Choroid plexus epithelial cell (primary cell): ENCODE measurements at regions not wholly inside any gene's neighbourhood (a gene's known extent, or its start where the extent isn't known, plus 50 kb on each side); places are given as distances from the start of the nearest gene placed in this dataset.

Source experiments
- DNase-seq: peaks from one replicate; pipeline ENCODE4 v3.0.0-alpha.2; 2010; ENCODE audit warnings: low read depth
- H3K4me3 ChIP-seq: 2 replicates; pipeline ENCODE4 v1.5.1; 2011; ENCODE audit warnings: low read depth, mild to moderate bottlenecking, control low read depth, low read length, moderate library complexity
- TF ChIP-seq, protein P1 (sequence below): conservative IDR thresholded peaks from 2 replicates; pipeline ENCODE4 v1.5.1; 2011; ENCODE audit warnings: low read depth, mild to moderate bottlenecking, control low read depth, inconsistent platforms, low read length, moderate library complexity

- no peak overlapping the region for H3K4me3 ChIP-seq
- TF ChIP-seq, protein P1, sequence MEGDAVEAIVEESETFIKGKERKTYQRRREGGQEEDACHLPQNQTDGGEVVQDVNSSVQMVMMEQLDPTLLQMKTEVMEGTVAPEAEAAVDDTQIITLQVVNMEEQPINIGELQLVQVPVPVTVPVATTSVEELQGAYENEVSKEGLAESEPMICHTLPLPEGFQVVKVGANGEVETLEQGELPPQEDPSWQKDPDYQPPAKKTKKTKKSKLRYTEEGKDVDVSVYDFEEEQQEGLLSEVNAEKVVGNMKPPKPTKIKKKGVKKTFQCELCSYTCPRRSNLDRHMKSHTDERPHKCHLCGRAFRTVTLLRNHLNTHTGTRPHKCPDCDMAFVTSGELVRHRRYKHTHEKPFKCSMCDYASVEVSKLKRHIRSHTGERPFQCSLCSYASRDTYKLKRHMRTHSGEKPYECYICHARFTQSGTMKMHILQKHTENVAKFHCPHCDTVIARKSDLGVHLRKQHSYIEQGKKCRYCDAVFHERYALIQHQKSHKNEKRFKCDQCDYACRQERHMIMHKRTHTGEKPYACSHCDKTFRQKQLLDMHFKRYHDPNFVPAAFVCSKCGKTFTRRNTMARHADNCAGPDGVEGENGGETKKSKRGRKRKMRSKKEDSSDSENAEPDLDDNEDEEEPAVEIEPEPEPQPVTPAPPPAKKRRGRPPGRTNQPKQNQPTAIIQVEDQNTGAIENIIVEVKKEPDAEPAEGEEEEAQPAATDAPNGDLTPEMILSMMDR, result no peak
- no peak for DNase-seq
Observed at GRCh38 chr3:64939747-64940450, 252.1 kb upstream of the ADAMTS9 start.

GRCh38 chr3:64939309-64939708 is 251.5 kb upstream of the ADAMTS9 start:
- no peak for DNase-seq

GRCh38 chr3:64936556-64936955 is 248.8 kb upstream of the ADAMTS9 start:
- no peak for DNase-seq
- TF ChIP-seq, protein P1, result no peak
- H3K4me3 ChIP-seq, result no peak overlapping the region

More at GRCh38 chr3:64939309-64939708, 251.5 kb upstream of the ADAMTS9 start:
- TF ChIP-seq, protein P1, result no peak
- H3K4me3 ChIP-seq, result no peak overlapping the region

- TF ChIP-seq, protein P1, result no peak
- no peak overlapping the region for H3K4me3 ChIP-seq
- no peak for DNase-seq
Observed at GRCh38 chr3:64935971-64936370, 248.2 kb upstream of the ADAMTS9 start.

DNA sequence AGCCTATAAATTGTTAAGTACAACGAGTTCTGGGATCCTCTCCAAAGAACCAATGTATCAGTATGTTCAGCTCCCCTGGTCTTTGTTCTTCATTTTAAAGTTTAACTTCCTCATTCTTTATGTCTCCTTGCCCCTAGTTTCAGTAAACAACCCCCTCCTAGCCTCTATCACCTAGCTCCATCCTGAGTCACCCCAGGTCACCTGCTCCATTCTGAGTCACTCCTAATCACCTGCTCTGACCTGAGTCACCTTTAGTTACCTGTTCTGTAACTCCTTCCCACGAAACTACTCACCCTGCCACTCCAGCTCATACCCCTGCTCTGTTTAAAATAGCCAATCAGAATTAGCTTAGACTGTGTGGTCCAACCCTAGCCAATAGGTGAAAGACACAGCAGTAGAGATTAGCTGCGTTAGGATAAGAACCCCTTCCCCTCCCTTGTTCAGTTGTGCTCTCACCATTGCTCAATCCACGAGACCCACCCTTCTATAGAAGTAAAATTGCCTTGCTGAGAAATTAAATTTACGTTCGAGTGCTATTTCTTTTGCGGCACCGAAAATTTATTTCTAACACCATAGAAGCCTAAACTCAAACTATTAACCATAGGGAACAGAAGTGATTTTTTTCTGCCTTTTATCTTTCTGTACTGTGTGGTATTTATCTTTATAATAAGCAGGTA is 245.0 kb upstream of the ADAMTS9 start:
- no peak for DNase-seq
- TF ChIP-seq, protein P1, result no peak
- H3K4me3 ChIP-seq, result no peak overlapping the region

DNA sequence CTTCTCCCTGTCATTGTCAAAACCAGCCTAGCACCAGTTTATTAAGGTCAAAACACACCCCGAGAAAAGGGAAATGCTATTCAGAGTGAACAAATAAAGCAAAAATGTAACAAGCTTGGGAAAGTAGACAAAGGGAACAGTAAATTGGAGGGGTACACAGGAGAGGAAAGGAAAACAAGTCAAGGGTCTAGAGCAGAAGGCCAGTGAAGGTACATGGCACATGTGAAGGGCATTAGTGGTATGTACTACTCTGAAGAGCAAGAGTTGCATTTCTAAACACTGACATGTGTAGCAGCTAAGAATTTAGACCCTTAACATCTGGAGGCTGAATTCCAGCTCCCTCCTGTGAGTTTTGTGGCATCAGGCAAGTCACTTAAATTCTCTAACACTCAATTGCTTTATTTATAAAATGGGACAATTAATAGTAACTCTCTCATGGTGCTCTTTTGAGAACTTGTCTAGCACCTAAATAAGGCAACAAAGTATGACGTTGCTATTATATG is 244.3 kb upstream of the ADAMTS9 start:
- DNase-seq, result no peak
- no peak overlapping the region for H3K4me3 ChIP-seq
- TF ChIP-seq, protein P1, result no peak
